HG02840 (cell line): ENCODE measurements at regions not wholly inside any gene's neighbourhood (a gene's known extent, or its start where the extent isn't known, plus 50 kb on each side); places are given as distances from the start of the nearest gene placed in this dataset.
"Not testable (repeated sequence)": the region's sequence is repeated elsewhere in the genome, so short reads cannot be mapped to it uniquely, and the experiment has no call there.

Experiments used
- ATAC-seq: cut with Tn5 transposase; IDR thresholded peaks from one replicate; pipeline ENCODE4 v1.9.1; 2021; ENCODE audit warnings: mild to moderate bottlenecking, moderate library complexity, moderate number of reproducible peaks; ENCODE audit not compliant: unreplicated experiment, low FRiP score

DNA sequence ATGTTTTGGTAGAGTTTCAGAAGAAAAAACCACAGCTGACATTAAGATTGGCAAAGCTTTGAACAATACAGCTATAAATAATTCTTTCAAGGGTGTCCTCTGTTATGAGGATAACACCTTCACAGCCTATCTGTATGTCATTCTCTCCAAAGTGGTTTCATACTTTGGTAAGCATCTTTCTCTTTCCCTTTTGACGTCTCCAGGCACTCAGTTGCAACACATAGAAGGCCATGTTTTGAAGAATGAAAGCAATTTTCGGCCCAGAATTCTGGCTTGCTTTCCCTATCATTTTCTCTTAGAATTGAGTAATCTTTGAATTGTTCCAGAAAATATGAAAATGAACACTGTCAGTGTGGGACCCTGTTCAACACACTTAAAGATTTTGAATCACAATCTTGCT, 200.0 kb upstream of the CBLB start:
- peak; percentile 74 for ATAC-seq

DNA sequence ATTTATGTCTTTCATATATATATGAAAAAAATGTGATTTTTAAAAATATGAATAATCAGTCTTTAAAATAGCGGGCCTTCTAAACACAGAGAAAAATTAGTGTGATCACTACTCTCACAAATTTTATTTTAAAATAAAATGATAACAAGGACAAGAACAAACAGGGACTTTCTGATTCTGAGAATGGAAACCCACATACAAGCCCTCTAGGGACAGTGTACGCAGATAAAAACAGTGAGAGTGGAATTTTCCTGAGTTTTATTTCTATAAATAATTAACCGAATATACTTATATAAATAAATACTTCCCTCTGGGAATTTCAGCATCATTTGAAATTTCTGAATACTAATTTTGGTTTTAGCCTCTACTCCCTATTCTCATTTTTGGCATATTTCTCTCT, 201.4 kb upstream of the CBLB start:
- no peak for ATAC-seq

DNA sequence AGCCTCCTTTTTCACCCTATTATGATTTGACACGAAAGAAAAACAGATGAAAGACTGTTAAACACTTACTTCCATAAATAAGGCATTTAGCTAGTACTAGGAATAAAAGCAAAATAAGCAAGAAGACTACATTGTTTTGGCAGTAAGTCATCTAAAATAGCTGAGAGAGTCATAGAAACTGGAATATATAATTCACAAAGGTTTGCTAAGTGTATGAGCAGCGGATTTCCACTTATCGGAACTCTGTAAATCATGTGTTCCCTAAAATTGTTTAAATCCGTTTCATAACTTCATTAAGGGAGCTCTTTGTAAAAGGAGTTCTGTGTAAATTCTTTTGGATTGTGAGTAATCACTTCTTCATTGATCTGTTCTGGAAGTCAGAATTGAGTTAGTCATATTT, 202.5 kb upstream of the CBLB start:
- no peak for ATAC-seq

DNA sequence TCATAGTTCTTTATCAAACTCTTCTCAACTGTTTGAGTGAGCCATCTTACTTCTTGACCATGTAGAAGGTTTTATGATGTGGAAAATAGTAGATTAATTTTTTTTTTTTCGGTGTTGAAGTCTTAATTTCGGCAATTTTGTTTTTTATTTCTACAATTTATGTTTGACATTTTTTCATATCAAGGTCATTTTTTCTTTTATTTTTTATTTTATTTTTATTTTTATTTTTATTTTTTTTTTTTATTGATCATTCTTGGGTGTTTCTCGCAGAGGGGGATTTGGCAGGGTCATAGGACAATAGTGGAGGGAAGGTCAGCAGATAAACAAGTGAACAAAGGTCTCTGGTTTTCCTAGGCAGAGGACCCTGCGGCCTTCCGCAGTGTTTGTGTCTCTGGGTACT, 203.8 kb upstream of the CBLB start:
- ATAC-seq, result not testable (repeated sequence)

DNA sequence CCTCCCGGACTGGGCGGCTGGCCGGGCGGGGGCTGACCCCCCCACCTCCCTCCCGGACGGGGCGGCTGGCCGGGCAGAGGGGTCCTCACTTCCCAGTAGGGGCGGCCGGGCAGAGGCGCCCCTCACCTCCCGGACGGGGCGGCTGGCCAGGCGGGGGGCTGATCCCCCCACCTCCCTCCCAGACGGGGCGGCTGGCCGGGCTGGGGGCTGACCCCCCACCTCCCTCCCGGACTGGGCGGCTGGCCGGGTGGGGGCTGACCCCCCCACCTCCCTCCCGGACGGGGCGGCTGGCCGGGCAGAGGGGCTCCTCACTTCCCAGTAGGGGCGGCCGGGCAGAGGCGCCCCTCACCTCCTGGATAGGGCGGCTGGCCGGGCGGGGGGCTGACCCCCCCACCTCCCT, 205.0 kb upstream of the CBLB start:
- not testable (repeated sequence) for ATAC-seq

DNA sequence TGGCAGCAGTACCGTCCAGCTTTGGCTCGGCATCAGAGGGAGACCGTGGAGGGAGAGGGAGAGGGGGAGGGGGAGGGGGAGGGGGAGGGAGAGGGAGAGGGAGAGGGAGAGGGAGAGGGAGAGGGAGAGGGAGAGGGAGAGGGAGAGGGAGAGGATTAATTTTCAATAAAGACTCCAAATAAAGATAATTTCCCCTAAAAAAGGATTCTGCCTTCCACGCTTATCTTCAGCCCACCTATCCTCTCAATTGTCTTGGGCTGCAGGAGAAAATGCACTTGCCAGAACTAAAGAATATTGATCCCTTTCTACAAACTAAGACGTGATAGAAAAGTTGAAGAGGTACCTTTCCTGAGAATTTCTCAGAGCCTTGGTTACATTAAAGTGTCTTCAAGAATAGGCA, 206.9 kb upstream of the CBLB start:
- not testable (repeated sequence) for ATAC-seq

DNA sequence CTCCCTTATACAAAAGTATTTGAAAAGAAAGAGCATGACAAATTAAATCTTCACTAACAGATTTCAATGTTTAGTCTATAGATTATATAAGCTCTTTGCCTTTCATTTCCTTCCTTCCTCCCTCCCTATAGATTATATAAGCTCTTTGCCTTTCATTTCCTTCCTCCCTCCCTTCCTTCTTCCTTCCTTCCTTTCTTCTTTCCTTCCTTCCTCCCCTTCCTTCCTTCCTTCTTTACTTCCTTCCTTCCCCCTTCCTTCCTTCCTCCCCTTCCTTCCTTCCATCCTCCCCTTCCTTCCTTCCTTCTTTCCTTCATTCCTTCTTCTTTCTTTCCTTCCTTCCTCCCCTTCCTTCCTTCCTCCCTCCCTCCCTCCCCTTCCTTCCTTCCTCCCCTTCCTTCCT, 209.8 kb upstream of the CBLB start:
- ATAC-seq, result no peak

DNA sequence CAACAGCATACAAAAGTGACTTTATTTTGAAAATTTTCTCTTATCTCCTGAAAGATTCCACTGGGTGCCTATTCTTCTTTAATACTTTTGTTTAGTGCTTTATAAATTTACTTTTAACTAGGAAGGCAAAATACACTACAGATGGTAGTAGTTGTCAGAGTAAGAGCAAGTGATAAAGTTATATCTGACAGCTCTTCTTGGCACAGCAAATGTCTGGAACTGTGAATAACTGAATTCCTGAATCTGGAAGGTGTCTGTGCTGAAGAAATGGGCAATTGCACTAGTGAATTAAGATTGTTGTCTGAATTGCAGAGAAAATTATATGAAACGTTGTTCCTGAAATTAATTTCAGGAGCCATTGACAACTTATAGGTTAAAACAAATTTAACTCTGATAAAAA, 213.8 kb upstream of the CBLB start:
- no peak for ATAC-seq

DNA sequence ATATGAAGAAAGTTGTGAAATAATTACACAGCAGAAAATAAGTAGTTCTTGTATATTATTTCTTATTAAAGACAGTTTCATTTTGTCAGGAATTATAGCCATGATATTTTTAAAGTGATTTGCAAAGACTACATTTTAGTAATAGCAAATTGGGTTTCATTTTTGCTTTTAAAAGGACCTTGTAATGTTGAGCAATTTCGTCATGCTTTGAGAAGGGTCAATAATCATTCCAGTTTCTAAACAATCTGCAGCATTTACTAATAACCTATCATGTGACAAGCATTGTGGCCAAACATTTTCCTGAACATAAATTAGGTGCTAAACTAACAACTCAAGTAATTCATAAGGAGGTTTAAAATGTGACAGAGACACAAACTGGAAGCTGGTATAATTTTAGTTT, 214.4 kb upstream of the CBLB start:
- ATAC-seq, result no peak

DNA sequence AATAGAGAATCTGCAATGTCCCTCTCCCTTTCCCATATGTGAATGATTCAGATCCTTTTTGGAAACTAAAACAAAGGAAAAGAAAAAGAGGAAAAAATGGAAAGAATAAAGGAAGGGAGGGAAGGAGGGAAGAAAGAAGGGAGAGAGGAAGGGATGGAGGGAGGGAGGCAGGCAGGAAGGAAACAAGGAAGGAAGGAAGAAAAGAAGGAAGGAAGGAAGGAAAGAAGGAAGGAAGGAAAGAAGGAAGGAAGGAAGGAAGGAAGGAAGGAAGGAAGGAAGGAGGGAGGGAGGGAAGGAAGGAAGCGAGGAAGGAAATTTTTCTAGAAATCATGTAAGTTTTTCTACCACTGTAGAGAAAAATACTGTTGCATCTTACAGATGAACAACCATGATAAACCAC, 215.0 kb upstream of the CBLB start:
- no peak for ATAC-seq

DNA sequence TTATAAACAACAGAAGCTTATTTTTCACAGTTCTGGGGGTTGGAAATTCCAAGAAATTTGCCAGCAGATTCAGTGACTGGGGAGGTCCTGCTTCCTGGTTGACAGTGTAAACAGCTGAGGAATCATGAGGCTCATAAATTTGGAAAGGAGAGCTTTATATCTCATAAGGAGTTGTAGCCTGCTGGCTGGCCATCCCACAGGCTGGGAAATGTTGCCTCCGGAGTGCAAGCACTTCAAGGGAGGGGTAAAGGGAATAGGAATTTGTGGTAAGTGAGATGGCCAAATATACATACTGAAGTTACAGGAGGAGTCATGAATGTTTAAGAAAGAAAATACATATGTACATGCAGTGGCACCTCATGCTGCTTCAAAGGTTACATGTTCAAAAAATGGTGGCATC, 217.2 kb upstream of the CBLB start:
- no peak for ATAC-seq

DNA sequence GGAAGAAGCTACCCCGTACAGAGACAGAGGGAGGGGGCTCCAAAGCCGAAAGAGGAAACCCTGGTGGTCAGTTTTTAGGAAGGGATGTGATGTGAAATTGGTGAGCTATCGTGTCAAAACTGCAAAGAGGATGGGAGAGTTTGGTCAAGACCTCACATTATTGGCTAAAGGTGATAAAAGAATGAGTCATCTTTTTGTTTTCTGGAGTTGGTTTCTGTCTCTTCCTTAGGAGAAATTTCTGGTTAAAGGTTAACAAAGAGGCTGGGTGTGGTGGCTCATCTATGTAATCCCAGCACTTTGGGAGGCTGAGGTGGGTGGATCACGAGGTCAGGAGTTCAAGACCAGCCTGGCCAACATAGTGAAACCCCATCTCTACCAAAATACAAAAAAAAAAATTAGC, 217.8 kb upstream of the CBLB start:
- no peak for ATAC-seq

DNA sequence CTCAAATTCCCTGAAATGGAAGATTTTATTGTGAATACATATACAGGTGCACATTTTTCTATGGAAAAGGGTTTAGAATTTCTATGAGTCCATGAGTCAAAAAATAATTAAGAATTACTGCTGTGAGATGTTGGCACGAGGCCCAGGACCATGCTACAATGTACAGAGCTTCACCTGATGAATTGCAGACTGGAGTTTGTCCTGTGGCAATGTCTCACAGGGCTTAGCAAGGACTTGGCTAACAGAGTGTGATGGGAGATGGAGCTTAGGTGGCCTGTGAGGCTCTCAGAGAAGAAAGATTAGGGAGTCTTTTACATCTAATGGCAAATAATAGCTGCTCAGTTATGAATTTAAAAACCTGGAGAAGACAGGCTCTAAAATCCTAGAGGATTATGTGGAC, 219.5 kb upstream of the CBLB start:
- no peak for ATAC-seq

DNA sequence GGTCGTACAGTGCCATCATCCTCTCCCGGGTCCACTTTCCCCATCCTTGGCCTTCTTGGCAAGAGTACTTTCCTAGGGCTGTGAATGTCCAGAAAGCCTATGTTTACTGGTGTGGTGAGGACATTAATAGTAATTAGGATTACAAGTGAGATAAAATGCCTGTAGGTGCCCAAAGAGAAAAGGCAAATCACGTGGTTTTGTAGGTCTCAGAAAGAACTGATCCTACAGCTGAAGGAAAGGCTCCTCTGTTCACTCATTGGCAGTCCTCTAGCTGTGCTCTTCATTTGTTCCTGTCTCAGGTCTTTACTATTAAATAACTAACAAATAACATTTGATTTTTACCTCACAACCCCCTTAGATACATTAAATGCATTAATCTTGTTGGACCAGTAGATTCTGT, 220.1 kb upstream of the CBLB start:
- ATAC-seq, result no peak

DNA sequence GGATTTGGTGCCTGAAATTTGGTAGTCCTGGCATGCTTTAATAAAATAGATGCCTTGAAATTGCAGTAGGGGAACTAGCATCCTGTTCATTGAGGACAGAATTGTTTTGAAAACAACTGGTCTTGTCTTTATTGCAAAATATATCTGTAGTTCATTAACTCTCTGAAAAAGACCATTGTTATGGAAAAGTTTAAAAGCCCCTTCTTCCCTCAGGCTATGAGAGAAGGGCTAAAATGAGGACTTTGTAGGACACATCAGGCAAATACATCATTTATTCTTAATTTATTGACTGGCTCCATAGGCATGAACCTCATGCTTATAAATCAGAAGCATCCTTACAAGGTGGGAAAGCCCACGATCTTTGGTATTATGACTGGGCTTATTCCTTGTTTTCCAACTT, 221.0 kb upstream of the CBLB start:
- ATAC-seq, result no peak

DNA sequence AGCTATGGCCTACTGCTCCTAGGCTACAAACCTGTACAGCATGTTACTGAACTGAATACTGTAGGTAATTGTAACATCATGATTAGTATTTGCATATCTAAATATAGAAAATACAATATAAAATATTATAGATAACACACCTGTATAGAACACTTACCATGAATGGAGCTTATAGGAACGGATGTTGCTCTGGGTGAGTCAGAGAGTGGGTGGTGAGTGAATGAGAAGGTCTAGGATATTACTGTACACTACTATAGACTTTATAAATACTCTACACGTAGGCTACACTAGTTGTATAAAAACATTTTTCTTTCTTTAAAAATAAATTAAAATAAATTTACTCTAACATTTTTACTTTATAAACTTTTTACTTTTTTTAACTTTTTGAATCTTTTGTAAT, 224.0 kb upstream of the CBLB start:
- no peak for ATAC-seq

DNA sequence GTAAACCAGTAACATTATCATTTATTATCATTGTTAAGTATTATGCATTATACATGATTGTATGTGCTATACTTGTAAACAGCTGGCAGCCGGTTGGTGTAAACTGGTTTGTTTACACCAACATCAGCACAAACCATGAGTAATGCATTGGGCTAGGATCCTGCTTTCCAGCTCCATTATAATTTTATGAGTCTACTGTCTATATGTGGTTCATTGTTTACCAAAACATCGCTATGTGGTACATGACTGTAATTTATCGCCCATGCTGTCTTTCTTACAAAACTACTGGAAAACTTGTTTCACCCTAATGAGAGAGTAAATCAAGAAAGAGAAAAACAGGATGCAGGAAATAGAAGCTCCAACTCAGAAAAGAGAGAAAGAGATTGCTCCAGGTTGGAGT, 224.8 kb upstream of the CBLB start:
- ATAC-seq, result no peak

DNA sequence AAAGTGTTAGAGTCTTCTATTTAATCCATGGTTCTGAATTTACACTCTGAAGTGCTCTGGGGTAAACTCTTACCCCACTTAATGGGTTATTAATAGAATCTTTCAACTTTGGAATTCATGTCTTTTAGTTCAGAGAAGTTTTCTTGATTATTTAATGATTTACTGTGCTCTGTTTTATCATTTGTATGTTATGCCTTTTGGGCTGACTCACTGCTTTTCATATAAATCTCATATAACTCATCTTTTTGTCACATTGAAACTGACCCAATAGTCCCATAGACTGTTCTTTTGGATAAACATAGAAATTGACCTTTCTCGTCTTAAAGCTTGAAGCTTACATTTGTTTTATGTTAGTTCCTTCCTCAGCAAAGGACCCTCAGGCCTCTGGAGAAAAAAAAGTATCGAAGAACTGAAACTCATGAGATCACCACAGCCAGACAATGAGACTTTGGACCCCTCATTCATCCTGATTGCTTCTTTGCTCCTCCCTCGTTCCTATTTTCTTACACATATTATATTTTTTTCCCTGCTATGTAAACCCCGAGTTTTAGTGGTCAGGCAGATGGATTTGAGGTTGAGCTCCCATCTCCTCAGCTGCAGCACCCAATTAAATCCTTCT, 229.1 kb upstream of the CBLB start:
- no peak for ATAC-seq

DNA sequence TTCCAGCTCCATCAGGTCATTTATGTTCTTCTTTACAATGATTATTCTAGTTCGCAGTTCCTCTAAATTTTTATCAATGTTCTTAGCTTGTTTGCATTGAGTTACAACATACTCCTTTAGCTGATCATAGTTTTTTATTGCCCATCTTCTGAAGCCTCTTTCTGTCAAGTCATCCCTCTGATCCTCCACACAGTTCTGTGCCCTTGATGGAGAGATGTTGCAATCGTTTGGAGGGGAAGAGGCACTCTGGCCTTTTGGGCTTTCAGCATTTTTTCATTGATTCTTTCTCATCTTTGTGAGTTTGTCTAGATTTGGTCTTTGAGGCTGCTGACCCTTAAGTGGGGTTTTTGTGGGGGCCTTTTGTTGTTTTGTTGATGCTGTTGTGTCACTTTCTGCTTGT, 234.6 kb upstream of the CBLB start:
- no peak for ATAC-seq

DNA sequence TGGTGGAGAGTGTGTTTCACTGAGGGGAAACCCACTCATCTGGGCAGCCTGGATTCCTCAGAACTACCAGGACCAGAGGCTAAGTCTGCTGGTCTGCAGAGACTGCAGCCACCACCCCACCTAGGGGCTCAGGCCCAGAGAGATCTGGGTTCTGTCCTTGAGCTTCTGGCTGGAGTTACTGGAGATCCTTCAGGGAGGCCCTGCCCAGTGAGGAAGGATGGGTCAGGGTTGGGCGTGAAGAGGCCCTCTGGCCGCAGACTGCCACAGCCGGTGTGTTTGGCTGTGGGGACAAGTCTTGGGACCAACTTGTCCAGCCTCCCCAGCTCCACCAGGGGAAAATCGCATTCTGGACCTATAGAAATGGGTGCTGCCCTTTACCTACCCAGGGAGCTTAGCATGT, 235.3 kb upstream of the CBLB start:
- no peak for ATAC-seq

DNA sequence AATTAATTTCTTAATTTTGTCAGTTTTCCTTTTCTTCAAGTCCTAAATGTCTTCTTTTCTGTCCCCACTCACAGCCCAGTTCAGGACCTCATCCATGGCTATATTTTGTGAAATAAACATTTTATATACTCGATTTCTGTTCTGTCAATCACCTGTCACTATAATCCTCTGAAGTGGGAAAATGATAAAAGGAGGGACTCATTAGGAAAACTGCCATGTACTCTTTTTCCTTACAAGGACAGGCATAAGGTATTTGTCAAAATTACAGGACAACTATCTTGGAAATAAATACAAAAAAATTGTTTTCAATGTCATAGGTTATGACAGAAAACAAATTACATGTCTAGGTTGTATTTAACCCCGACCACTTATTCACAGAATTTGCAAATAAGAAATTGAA, 240.1 kb upstream of the CBLB start:
- ATAC-seq, result no peak

DNA sequence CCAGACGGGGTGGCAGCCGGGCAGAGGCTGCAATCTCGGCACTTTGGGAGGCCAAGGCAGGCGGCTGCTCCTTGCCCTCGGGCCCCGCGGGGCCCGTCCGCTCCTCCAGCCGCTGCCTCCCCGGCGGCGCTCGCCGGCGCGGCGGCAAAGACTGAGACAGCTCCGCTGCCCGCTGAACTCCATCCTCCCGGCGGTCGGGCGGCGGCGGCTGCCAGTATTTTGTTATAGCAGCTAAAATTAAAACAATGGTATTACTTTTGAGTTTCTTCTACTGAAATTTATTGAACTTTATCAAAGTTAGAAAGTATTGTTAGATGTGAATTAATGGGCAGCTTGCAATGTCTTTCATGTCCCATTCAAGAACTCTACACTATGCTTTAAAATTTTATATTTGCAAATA, 243.7 kb upstream of the CBLB start:
- ATAC-seq, result not testable (repeated sequence)

DNA sequence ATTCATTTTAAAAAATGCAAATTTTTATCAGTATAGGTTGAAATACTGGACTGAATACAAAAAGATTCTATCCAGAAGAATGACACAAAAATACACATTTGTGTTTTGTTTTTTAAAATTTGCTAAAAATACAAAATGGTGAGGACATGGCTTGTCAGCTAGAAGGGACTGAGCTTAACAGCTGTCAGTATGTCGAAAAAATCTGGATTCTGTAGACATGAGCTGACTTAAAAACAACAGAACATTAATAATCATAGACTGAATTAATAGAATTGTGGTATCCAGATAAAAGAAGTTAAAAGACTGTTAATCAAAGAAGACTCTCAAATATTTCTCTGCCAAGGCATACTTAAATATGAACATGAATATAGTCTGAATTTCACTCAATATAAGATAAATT, 244.9 kb upstream of the CBLB start:
- no peak for ATAC-seq
